ENCODE measurements at regions not wholly inside any gene's neighbourhood (a gene's known extent, or its start where the extent isn't known, plus 50 kb on each side); places are given as distances from the start of the nearest gene placed in this dataset.

DNA sequence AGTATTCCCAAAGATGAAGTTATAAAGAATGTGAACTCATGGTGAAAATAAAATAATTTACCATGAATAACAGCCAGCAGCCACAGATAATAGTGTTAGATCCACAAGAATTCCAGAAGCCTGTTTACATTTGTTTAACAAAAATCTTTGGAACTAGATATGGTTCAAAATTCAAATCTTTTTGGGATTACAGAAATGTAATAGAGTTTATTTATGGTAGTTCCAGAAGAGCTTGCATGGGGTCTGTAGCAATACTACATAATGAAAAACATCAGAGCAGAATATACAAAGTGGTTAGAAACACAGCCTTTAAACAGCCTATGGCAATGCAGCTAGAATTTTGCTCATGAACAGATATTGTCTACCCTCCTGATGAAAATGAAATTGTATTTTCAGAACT, 179.1 kb downstream of the RDH14 start:
- TF ChIP-seq, protein P1, sequence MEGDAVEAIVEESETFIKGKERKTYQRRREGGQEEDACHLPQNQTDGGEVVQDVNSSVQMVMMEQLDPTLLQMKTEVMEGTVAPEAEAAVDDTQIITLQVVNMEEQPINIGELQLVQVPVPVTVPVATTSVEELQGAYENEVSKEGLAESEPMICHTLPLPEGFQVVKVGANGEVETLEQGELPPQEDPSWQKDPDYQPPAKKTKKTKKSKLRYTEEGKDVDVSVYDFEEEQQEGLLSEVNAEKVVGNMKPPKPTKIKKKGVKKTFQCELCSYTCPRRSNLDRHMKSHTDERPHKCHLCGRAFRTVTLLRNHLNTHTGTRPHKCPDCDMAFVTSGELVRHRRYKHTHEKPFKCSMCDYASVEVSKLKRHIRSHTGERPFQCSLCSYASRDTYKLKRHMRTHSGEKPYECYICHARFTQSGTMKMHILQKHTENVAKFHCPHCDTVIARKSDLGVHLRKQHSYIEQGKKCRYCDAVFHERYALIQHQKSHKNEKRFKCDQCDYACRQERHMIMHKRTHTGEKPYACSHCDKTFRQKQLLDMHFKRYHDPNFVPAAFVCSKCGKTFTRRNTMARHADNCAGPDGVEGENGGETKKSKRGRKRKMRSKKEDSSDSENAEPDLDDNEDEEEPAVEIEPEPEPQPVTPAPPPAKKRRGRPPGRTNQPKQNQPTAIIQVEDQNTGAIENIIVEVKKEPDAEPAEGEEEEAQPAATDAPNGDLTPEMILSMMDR (IDR thresholded peaks at IDR 0.05) = no peak
- no peak for TF ChIP-seq ZFX (IDR thresholded peaks at IDR 0.05; ENCODE audit: borderline replicate concordance)
